Thymus (tissue), 11 donors: ENCODE measurements at regions not wholly inside any gene's neighbourhood (a gene's known extent, or its start where the extent isn't known, plus 50 kb on each side); places are given as distances from the start of the nearest gene placed in this dataset.

Source experiments
- DNase-seq, 9 donors: peaks; one replicate each; pipeline ENCODE4 v3.0.0-alpha.2; 2013; ENCODE audit warnings: low spot score in 9 of 9, low read depth in 6 of 9, missing footprints in 1 of 9
- H3K27ac ChIP-seq, 2 donors: one replicate each; pipeline ENCODE4 v1.5.1; 2013; ENCODE audit warnings: control low read depth in 1 of 2, low read depth in 1 of 2, low read length in 1 of 2, mild to moderate bottlenecking in 1 of 2, moderate library complexity in 1 of 2
- H3K27me3 ChIP-seq, 2 donors: one replicate each; pipeline ENCODE4 v1.5.1; 2013; ENCODE audit warnings: low read length in 1 of 2; ENCODE audit not compliant: control insufficient read depth in 2 of 2, insufficient read depth in 1 of 2
- H3K36me3 ChIP-seq, 2 donors: one replicate each; pipeline ENCODE4 v1.5.1; 2013; ENCODE audit warnings: low read length in 1 of 2, mild to moderate bottlenecking in 1 of 2, moderate library complexity in 1 of 2; ENCODE audit not compliant: control insufficient read depth in 2 of 2, insufficient read depth in 2 of 2
- H3K4me1 ChIP-seq, 2 donors: one replicate each; pipeline ENCODE4 v1.5.1; 2013; ENCODE audit warnings: low read length in 2 of 2; ENCODE audit not compliant: control insufficient read depth in 2 of 2, insufficient read depth in 2 of 2
- H3K4me3 ChIP-seq, 2 donors: one replicate each; pipeline ENCODE4 v1.5.1; 2013; ENCODE audit warnings: low read length in 2 of 2, control low read depth in 1 of 2, mild to moderate bottlenecking in 1 of 2
- H3K9me3 ChIP-seq, 2 donors: one replicate each; pipeline ENCODE4 v1.5.1; 2013; ENCODE audit warnings: low read length in 1 of 2, mild to moderate bottlenecking in 1 of 2; ENCODE audit not compliant: control insufficient read depth in 2 of 2, insufficient read depth in 1 of 2
- WGBS: extraction: QIAGEN DNeasy Blood & Tissue Kit; methylation state at CpG from one replicate; pipeline ENCODE4 v1.1.7; 2013; 5-methylcytosine and 5-hydroxymethylcytosine counted together
- donor health status: healthy.

GRCh38 chr4:123471655-123472369 lies 75.2 kb downstream of the SPRY1 start:
- DNase-seq = no peak
- WGBS = 99% methylated on average over 3 of the region's 3 CpGs
- H3K36me3 ChIP-seq = no peaks in the 10 kb centered on the region
- no peaks in the 10 kb centered on the region for H3K4me1 ChIP-seq
- H3K27ac ChIP-seq = no peak overlapping the region
- H3K4me3 ChIP-seq = no peak overlapping the region
- no peaks in the 10 kb centered on the region for H3K9me3 ChIP-seq
- H3K27me3 ChIP-seq = no peaks in the 10 kb centered on the region

GRCh38 chr4:123474817-123475216 lies 78.2 kb downstream of the SPRY1 start:
- no peak overlapping the region for H3K27ac ChIP-seq
- H3K27me3 ChIP-seq = no peaks in the 10 kb centered on the region
- WGBS = 97% methylated on average over 4 of the region's 4 CpGs
- no peaks in the 10 kb centered on the region for H3K36me3 ChIP-seq
- peaks cover 16 to 20% of the 10 kb centered on the region in 2 donors for H3K4me1 ChIP-seq
- no peak for DNase-seq
- H3K4me3 ChIP-seq = no peak overlapping the region
- no peaks in the 10 kb centered on the region for H3K9me3 ChIP-seq

GRCh38 chr4:123476089-123476488 lies 79.5 kb downstream of the SPRY1 start:
- Histone ChIP-seq H3K9me3 (no peaks in the 10 kb centered on the region), H3K27ac (no peak overlapping the region), H3K27me3 (no peaks in the 10 kb centered on the region), H3K4me3 (no peak overlapping the region), H3K36me3 (no peaks in the 10 kb centered on the region), H3K4me1 (peaks cover 16 to 20% of the 10 kb centered on the region in 2 donors)
- no peak for DNase-seq
- WGBS = 0% methylated on average over 1 of the region's 1 CpG

- H3K36me3 ChIP-seq = no peaks in the 10 kb centered on the region
- peaks cover 16 to 20% of the 10 kb centered on the region in 2 donors for H3K4me1 ChIP-seq
- H3K27ac ChIP-seq = peak overlapping the region in 1 of 2 donors; percentile 8
- no peaks in the 10 kb centered on the region for H3K27me3 ChIP-seq
- WGBS = 18% methylated on average over 8 of the region's 8 CpGs
- no peak overlapping the region for H3K4me3 ChIP-seq
- peak; percentile 32 to 87 (median 56) for DNase-seq
- H3K9me3 ChIP-seq = no peaks in the 10 kb centered on the region
Measured at GRCh38 chr4:123477711-123478209, 81.2 kb downstream of the SPRY1 start.

- Histone ChIP-seq H3K27me3 (no peaks in the 10 kb centered on the region), H3K4me3 (no peak overlapping the region), H3K36me3 (no peaks in the 10 kb centered on the region), H3K4me1 (peaks cover 16 to 20% of the 10 kb centered on the region in 2 donors), H3K9me3 (no peaks in the 10 kb centered on the region), H3K27ac (no peak overlapping the region)
- DNase-seq = peak in 5 of 9 donors; percentile 8 to 43 (median 17)
- 24% methylated on average over 6 of the region's 6 CpGs for WGBS
Measured at GRCh38 chr4:123478859-123479345, 82.3 kb downstream of the SPRY1 start.

GRCh38 chr4:123479944-123480343 lies 83.3 kb downstream of the SPRY1 start:
- no peak overlapping the region for H3K4me3 ChIP-seq
- DNase-seq = no peak
- H3K4me1 ChIP-seq = peaks cover 16 to 20% of the 10 kb centered on the region in 2 donors
- H3K9me3 ChIP-seq = no peaks in the 10 kb centered on the region
- no peak overlapping the region for H3K27ac ChIP-seq
- WGBS = 97% methylated on average over 2 of the region's 2 CpGs
- H3K36me3 ChIP-seq = no peaks in the 10 kb centered on the region
- no peaks in the 10 kb centered on the region for H3K27me3 ChIP-seq

- no peak overlapping the region for H3K4me3 ChIP-seq
- peaks cover 16 to 20% of the 10 kb centered on the region in 2 donors for H3K4me1 ChIP-seq
- no peak overlapping the region for H3K27ac ChIP-seq
- H3K36me3 ChIP-seq = no peaks in the 10 kb centered on the region
- no peaks in the 10 kb centered on the region for H3K9me3 ChIP-seq
- no peak for DNase-seq
- H3K27me3 ChIP-seq = no peaks in the 10 kb centered on the region
- 84% methylated on average over 7 of the region's 7 CpGs for WGBS
Measured at GRCh38 chr4:123480706-123481418, 84.3 kb downstream of the SPRY1 start.

- whole genome bisulfite sequencing = 82% methylated on average over 3 of the region's 3 CpGs
- H3K4me1 ChIP-seq = peaks cover 16 to 20% of the 10 kb centered on the region in 2 donors
- no peaks in the 10 kb centered on the region for H3K36me3 ChIP-seq
- H3K27ac ChIP-seq = no peak overlapping the region
- no peaks in the 10 kb centered on the region for H3K27me3 ChIP-seq
- DNase-seq = no peak
- H3K4me3 ChIP-seq = no peak overlapping the region
- no peaks in the 10 kb centered on the region for H3K9me3 ChIP-seq
Measured at GRCh38 chr4:123481717-123482116, 85.1 kb downstream of the SPRY1 start.

GRCh38 chr4:123484291-123484926 lies 87.8 kb downstream of the SPRY1 start:
- no peak overlapping the region for H3K27ac ChIP-seq
- WGBS = 97% methylated on average over 4 of the region's 4 CpGs
- no peaks in the 10 kb centered on the region for H3K27me3 ChIP-seq
- no peaks in the 10 kb centered on the region for H3K36me3 ChIP-seq
- H3K9me3 ChIP-seq = no peaks in the 10 kb centered on the region
- no peaks in the 10 kb centered on the region for H3K4me1 ChIP-seq
- DNase-seq = no peak
- H3K4me3 ChIP-seq = no peak overlapping the region
